Osteocyte (in vitro differentiated cells): ENCODE measurements at regions not wholly inside any gene's neighbourhood (a gene's known extent, or its start where the extent isn't known, plus 50 kb on each side); places are given as distances from the start of the nearest gene placed in this dataset.

ENCODE experiments used
- DNase-seq: peaks from one replicate; pipeline ENCODE4 v3.0.0; 2021; ENCODE audit warnings: mixed read lengths; ENCODE audit not compliant: unreplicated experiment; ENCODE audit errors: extremely low spot score
- H3K27ac Mint-ChIP-seq: one replicate; pipeline ENCODE4 v1.8.0; 2021; ENCODE audit warnings: mild to moderate bottlenecking, mixed read lengths; ENCODE audit not compliant: unreplicated experiment
- H3K27me3 Mint-ChIP-seq: one replicate; pipeline ENCODE4 v1.8.0; 2021; ENCODE audit warnings: mixed read lengths; ENCODE audit not compliant: unreplicated experiment
- H3K36me3 Mint-ChIP-seq: one replicate; pipeline ENCODE4 v1.8.0; 2021; ENCODE audit warnings: mixed read lengths; ENCODE audit not compliant: unreplicated experiment
- H3K4me1 Mint-ChIP-seq: one replicate; pipeline ENCODE4 v1.8.0; 2021; ENCODE audit warnings: mixed read lengths; ENCODE audit not compliant: unreplicated experiment
- H3K4me3 Mint-ChIP-seq: one replicate; pipeline ENCODE4 v1.8.0; 2021; ENCODE audit warnings: mild to moderate bottlenecking, moderate library complexity, mixed read lengths; ENCODE audit not compliant: unreplicated experiment
- H3K9me3 Mint-ChIP-seq: one replicate; pipeline ENCODE4 v1.8.0; 2021; ENCODE audit warnings: mixed read lengths; ENCODE audit not compliant: unreplicated experiment
- TF ChIP-seq, protein P1 (sequence below): fragments of 200-600 bp; sonication (generic); IDR thresholded peaks from 2 replicates; pipeline ENCODE4 v1.5.0; 2021; ENCODE audit warnings: antibody characterized with exemption, mild to moderate bottlenecking, moderate library complexity

GRCh38 chr7:356691-357462 lies 66.9 kb downstream of the FOXL3 start:
- Mint-ChIP-seq H3K27me3 (peaks cover 2% of the 10 kb centered on the region), H3K27ac (no peak overlapping the region), H3K36me3 (no peaks in the 10 kb centered on the region), H3K4me1 (peaks cover 3% of the 10 kb centered on the region), H3K9me3 (no peaks in the 10 kb centered on the region), H3K4me3 (no peak overlapping the region)
- TF ChIP-seq, protein P1, sequence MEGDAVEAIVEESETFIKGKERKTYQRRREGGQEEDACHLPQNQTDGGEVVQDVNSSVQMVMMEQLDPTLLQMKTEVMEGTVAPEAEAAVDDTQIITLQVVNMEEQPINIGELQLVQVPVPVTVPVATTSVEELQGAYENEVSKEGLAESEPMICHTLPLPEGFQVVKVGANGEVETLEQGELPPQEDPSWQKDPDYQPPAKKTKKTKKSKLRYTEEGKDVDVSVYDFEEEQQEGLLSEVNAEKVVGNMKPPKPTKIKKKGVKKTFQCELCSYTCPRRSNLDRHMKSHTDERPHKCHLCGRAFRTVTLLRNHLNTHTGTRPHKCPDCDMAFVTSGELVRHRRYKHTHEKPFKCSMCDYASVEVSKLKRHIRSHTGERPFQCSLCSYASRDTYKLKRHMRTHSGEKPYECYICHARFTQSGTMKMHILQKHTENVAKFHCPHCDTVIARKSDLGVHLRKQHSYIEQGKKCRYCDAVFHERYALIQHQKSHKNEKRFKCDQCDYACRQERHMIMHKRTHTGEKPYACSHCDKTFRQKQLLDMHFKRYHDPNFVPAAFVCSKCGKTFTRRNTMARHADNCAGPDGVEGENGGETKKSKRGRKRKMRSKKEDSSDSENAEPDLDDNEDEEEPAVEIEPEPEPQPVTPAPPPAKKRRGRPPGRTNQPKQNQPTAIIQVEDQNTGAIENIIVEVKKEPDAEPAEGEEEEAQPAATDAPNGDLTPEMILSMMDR: no peak
- DNase-seq: no peak

- H3K4me3 Mint-ChIP-seq: no peak overlapping the region
- H3K4me1 Mint-ChIP-seq: peaks cover 11% of the 10 kb centered on the region
- TF ChIP-seq, protein P1: no peak
- H3K9me3 Mint-ChIP-seq: no peaks in the 10 kb centered on the region
- H3K27ac Mint-ChIP-seq: no peak overlapping the region
- DNase-seq: no peak
- peaks cover 4% of the 10 kb centered on the region for H3K27me3 Mint-ChIP-seq
- H3K36me3 Mint-ChIP-seq: no peaks in the 10 kb centered on the region
Measured at GRCh38 chr7:357531-358209, 67.7 kb downstream of the FOXL3 start.

DNA sequence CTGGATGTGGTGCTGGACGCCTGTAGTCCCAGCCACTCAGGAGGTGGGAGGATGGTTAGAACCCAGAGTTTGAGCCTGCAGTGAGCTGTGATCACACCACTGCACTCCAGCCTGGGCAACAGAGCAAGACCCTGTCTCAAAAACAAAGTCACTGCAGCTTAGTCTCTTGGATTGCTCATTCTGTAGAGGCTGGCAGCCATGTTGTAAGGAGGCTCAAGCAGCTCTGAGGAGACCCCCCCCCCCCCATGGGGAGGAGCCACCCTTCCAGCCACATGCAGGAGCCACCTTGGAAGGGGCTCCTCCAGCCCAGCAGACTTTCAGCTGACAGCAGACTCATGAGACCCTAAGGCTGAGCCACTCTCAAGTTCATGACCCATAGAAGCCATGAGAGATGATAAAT lies 68.4 kb downstream of the FOXL3 start:
- Mint-ChIP-seq H3K27me3 (peaks cover 4% of the 10 kb centered on the region), H3K4me3 (no peak overlapping the region), H3K4me1 (peaks cover 11% of the 10 kb centered on the region), H3K9me3 (no peaks in the 10 kb centered on the region), H3K27ac (no peak overlapping the region), H3K36me3 (no peaks in the 10 kb centered on the region)
- TF ChIP-seq, protein P1: no peak
- no peak for DNase-seq

DNA sequence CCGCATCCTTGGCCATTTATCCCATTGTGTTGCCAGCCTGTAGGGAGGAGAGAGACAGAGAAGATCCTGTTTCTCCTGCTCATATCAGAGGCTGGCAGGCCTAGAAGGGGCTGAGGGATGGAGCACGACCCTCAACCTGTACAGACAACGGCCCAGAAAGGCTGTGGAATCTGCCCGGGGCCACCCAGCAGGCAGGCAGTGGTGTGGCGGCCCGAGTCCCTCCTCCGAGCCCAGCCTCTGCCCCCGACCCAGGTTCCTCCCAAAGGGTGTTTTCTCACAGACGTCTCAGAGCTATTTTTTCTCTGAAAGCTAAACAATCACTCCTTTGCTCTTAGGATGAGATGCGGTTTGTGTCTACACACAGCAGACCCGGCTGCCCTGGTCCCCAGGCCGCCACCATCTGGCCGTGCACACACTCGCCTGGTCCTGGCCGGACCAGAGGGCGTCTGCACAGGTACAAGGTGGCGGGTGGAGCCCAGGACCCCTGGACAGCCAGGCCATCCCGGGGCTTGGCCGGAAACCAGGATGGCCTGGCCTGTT lies 69.3 kb downstream of the FOXL3 start:
- Mint-ChIP-seq H3K27ac (no peak overlapping the region), H3K27me3 (peaks cover 4% of the 10 kb centered on the region), H3K4me1 (peaks cover 10% of the 10 kb centered on the region), H3K4me3 (no peak overlapping the region), H3K36me3 (no peaks in the 10 kb centered on the region), H3K9me3 (no peaks in the 10 kb centered on the region)
- TF ChIP-seq, protein P1: no peak
- DNase-seq: no peak

DNA sequence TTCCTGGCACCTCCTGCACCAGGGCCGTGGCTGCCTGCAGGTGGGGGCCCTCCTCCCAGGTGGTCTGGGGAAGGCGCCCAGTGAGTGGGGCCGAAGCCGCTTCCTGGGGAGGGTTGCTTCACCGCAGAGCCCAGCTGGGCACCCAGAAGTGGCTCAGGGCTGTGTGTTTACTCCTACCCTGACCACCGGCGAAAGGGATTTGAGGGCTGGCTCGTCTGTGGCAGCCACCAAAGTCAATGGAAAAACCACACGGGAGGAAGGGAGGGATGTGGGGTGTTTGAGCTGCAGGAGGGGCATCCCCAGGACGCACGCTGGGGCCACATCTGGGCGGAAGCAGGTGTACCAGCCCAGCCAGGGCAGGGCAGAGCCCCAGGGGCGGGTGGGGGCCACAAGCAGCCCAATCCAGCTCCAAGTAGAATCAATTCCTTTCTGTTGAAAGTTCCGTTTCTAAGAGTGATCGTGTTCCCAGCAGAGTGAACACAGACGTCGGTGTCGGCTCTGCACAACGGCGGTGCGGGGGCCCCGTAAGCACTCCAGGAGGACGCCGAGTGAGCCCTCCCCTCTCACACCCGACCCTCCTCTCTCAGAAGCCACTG lies 69.9 kb downstream of the FOXL3 start:
- DNase-seq: no peak
- H3K36me3 Mint-ChIP-seq: no peaks in the 10 kb centered on the region
- H3K4me1 Mint-ChIP-seq: peaks cover 10% of the 10 kb centered on the region
- H3K27ac Mint-ChIP-seq: no peak overlapping the region
- H3K4me3 Mint-ChIP-seq: no peak overlapping the region
- H3K27me3 Mint-ChIP-seq: peaks cover 4% of the 10 kb centered on the region
- H3K9me3 Mint-ChIP-seq: no peaks in the 10 kb centered on the region
- TF ChIP-seq, protein P1: no peak
